Activated naive CD8-positive, alpha-beta T cell treated with anti-CD3 and anti-CD28 coated beads, Interleukin-2, amount 50 U/mL, for 16 hours (primary cell): ENCODE measurements at regions not wholly inside any gene's neighbourhood (a gene's known extent, or its start where the extent isn't known, plus 50 kb on each side); places are given as distances from the start of the nearest gene placed in this dataset.

Experiments used
- DNase-seq: peaks from one replicate; pipeline ENCODE4 v3.0.0-alpha.2; 2020; ENCODE audit warnings: low read depth, low spot score

DNA sequence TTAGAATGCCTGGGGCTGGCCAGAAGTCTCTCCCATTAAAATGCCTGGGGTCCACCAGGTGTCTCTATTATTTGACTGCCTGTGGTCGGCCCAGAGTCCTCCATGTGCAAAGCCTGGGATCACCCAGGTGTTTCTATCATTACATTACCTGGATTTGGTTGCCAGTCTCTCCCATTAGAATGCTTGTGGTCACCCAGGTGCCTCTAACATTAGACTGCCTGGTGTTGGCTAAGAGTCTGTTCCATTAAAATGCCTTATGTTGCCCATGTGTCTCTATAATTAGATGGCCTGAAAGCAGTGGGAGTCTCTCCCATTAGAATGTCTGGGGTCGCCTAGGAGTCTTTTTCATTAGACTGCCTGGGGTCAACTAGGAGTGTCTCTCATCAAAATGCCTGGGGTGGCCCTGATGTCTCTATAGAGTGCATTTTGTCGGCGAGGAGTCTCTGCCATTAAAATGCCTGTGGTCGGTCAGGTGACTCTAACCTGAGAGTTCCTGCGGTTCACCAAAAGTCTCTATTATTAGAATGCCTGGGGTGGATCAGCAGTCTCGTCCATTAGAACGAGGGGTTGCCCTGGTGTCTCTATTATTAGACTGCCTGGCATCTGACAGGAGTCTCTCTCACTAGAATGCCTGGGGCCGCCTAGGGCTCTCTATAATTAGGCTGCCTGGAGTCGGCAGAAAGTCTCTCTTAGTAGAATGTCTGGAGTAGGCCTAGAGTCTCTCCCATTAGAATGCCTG is 1540.5 kb downstream of the UQCRFS1 start:
- DNase-seq = no peak

DNA sequence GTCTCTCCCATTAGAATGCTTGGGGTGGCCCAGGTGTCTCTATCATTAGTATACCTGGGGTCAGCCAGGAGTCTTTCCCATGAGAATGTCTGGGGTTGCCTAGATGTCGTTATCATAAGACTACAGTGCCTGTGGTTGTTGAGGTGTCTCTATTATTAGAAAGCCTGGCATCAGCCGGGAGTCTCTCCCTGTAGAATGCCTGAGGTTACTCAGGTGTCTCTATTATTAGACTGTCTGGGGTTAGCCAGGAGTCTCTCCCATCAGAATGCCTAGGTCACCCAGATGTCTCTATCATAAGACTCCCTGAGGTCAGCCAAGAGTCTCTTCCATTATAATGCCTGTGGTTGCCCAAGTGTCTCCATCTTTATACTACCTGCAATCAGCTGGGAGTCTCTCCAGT is 1541.1 kb downstream of the UQCRFS1 start:
- DNase-seq = no peak

DNA sequence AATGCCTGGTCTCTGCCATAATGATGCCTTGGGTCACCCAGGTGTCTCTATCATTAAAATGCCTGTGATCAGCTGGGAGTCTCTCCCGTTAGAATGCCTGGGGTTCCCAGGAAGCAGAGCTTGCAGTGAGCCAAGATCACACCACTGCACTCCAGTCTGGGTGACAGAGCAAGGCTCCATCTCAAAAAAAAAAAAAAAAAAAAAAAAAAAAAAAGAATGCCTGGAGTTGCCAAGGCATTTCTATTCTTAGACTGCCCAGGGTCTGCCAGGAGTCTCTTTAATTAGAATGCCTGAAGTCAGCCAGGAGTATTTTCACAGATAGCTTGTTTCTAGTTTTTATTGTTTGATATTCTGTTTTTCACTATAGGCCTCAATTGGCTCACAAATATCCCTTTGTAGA is 1552.5 kb downstream of the UQCRFS1 start:
- DNase-seq = no peak

DNA sequence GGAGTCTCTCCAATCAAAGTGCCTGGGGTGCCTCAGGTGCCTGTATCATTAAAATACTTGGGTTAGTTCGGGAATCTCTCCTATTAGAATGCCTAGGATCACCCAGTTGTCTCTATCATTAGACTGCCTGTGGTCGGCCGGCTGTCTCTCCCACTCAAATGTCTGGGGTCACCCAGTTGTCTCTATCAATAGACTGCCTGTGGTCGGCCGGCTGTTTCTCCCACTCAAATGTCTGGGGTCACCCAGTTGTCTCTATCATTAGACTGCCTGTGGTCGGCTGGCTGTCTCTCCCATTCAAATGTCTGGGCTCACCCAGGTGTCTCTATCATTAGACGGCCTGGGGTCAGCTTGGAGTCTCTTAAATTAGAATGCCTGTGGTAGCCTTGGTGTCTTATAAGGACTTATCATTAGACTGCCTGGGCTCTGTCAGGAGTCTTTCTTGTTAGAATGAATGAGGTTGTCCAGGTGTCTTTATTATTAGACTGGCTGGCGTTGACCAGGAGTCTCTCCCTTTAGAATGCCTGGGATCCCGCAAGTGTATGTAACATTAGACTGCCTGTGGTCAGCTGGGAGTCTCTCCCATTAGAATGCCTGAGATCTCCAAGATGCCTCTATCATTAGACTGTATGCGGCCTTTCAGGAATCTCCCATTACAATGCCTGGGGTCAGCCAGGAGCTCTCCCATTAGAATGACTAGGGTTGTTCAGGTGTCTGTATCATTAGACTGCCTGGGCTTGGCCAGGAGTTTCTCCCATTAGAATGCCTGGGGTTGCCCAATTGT is 1555.5 kb downstream of the UQCRFS1 start:
- no peak for DNase-seq

DNA sequence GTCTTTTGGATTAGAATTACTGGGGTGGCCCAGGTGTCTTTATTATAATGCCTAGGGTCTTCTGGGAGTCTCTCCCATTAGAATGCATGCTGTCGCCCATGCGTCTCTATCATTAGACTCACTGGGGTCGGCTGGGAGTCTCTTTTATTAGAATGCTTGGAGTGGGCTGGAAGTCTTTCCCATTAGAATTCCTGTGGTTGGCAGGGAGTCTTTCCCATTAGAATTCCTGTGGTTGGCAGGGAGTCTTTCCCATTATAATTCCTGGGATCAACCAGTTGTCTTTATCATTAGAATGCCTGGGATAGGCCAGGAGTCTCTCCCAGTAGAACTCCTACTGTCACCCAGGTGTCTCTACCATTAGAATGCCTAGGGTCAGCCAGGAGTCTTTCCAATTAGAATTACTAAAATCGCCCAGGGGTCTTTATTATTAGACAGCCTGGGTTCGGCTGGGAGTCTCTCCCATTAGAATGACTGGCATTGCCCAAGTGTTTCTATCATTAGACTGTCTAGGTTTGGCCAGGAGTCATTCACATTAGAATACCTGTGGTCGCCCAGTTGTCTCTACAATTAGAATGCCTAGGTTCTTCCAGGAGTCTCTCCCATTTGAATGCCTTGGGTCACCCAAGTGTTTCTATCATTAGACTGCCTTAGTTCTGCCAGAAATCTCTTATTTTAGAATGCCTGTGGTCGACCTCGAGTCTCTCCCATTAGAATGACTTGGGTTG is 1558.5 kb downstream of the UQCRFS1 start:
- DNase-seq = no peak

DNA sequence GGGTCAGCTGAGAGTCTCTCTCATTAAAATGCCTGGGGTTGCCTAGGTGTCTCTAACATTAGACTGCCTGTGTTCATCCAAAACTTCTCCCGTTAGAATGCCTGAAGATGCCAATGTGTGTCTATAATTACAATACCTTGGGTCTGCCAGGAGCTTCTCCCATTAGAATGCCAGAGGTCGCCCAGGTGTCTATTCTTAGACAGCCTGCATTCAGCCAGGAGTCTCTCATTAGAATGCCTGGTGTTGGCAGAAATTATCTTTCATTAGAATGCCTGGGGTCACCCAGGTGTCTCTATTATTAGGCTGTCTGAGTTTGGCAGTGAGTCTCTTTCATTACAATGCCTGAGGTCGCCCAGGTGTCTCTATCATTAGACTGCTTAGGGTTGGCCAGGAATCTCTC is 1560.2 kb downstream of the UQCRFS1 start:
- no peak for DNase-seq

DNA sequence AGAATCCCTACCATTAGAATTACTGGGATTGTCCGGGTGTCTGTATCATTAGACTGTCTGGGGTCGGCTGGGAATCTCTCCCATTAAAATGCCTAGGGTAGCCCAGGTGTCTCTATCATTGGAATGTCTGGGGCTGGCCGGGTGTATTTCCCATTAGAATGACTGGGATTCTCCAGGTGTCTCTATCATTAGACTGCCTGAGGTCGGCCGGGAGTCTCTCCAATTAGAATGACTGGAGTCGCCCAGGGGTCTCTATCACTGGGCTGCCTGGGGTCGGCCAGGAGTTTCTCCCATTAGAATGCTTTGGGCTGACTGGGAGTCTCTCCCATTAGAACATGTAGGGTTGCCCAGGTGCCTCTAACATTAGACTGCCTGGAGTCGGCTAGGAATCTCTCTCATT is 1560.7 kb downstream of the UQCRFS1 start:
- DNase-seq = no peak

DNA sequence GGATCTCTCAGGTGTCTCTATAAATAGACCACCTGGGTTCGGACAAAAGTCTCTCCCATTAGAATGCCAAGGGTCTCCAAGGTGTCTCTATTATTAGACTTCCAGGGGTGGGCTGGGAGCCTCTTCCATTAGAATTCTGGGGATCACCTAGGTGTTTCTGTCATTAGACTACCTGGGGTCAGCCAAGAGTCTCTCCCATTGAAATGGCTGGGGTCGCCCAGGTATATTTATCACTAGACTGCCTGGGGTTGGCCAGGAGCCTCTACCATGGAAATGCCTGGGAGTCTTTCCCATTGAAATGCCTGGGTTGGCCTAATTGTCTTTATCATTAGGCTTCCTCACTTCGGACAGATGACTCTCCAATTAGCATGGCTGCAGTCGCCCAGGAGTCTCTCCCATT is 1565.5 kb downstream of the UQCRFS1 start:
- DNase-seq = no peak

DNA sequence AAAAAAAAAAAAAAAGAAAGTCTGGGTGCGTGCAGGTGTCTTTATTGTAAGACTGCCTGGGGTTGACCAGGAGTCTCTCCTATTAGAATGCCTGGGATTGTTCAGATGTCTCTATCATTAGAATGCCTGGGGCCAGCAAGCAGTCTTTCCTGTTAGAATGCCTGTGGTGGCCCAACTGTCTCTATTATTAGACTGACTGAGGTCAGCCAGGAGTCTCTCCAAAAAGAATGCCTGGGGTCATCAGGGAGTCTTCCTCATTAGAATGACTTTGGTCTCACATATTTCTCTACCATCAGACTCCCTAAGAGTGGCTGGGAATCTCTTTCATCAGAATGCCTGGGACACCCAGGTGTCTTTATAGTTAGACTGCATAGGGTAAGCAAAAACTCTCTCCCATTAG is 1577.5 kb downstream of the UQCRFS1 start:
- no peak for DNase-seq

DNA sequence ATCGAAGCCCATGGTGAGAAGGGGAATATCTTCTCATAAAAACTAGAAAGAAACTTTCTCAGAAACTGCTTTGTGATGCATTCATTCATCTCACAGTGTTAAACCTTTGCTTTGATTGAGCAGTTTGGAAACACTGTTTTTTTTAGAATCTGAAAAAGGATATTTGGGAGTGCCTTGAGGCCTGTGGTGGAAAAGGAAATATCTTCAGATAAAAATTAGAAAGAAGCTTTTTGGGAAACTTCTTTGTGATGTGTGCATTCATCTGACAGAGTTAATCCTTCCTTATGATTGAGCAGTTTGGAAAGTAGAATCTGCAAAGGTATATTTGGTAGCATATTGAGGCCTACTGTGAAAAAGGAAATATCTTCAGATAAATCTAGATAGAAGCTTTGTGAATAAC is 1594.9 kb downstream of the UQCRFS1 start:
- DNase-seq = no peak

DNA sequence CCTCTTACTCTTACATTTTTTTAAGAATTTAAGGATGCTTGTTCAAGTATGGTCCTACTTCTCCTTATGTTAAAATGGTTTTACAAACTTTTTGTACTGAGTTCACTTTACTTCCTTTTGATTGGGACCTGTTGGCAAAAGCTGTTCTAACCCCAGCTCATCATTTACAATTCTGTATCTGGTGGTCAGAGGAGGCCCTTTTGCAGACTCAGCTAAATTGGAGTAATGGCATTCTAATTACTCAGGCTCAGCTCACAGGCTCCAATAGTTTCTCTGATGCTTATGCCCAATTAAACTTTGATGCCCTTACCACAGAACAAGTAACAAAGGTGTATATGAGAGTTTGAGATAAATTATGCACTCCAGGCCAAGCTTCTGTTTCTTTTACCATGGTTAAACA is 1632.0 kb downstream of the UQCRFS1 start:
- DNase-seq = no peak
